ENCODE measurements at regions not wholly inside any gene's neighbourhood (a gene's known extent, or its start where the extent isn't known, plus 50 kb on each side); places are given as distances from the start of the nearest gene placed in this dataset.

GRCh38 chr18:11296946-11297345, 147.6 kb upstream of the PIEZO2 start:
- TF ChIP-seq CTCF (IDR thresholded peaks at IDR 0.05) (no peak), EP300 (IDR thresholded peaks at IDR 0.05) (no peak)

All from ovary (tissue), 3 donors.